HUES6 (cell line): ENCODE measurements at regions not wholly inside any gene's neighbourhood (a gene's known extent, or its start where the extent isn't known, plus 50 kb on each side); places are given as distances from the start of the nearest gene placed in this dataset.

Experiments used
- H3K27ac ChIP-seq: 2 replicates; pipeline ENCODE4 v1.7.0; 2013; ENCODE audit warnings: low read depth, mild to moderate bottlenecking, low read length, inconsistent platforms
- H3K27me3 ChIP-seq: 2 replicates; pipeline ENCODE4 v1.6.1; 2013; ENCODE audit warnings: low read length; ENCODE audit not compliant: control insufficient read depth, insufficient read depth
- H3K36me3 ChIP-seq: 2 replicates; pipeline ENCODE4 v1.6.1; 2013; ENCODE audit warnings: low read length; ENCODE audit not compliant: control insufficient read depth, insufficient read depth
- H3K4me1 ChIP-seq: 2 replicates; pipeline ENCODE4 v1.6.1; 2013; ENCODE audit warnings: low read length; ENCODE audit not compliant: control insufficient read depth, insufficient read depth
- H3K4me3 ChIP-seq: 2 replicates; pipeline ENCODE4 v1.5.1; 2013; ENCODE audit warnings: low read depth, low read length
- H3K9ac ChIP-seq: one replicate; pipeline ENCODE4 v1.6.1; 2013; ENCODE audit warnings: mild to moderate bottlenecking, low read length
- H3K9me3 ChIP-seq: 2 replicates; pipeline ENCODE4 v1.6.1; 2013; ENCODE audit warnings: low read depth, low read length; ENCODE audit not compliant: control insufficient read depth, insufficient read depth

DNA sequence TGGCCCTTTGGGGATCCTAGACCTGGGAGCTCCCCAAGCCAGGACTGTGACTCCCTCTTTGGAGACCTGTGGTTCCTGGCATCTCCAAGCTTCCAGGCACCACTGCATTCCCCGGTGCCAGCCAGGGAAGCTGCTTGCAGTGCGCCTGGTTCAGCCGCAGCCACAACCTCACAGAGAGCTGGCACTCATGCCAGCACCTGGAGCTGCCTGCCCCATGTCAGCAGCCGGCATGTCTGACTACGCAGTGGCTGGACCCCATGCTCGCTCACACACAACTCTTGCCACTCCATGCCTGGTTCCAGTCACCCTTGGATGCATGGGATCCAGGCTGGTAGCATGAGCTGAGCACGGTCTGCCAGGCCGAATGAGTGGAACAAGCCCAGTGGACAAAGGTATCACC is 426.6 kb downstream of the LRRIQ3 start:
- H3K36me3 ChIP-seq = no peaks in the 10 kb centered on the region
- H3K27me3 ChIP-seq = no peaks in the 10 kb centered on the region
- H3K9ac ChIP-seq = no peak overlapping the region
- no peak overlapping the region for H3K27ac ChIP-seq
- no peak overlapping the region for H3K4me3 ChIP-seq
- H3K9me3 ChIP-seq = no peaks in the 10 kb centered on the region
- H3K4me1 ChIP-seq = no peaks in the 10 kb centered on the region

DNA sequence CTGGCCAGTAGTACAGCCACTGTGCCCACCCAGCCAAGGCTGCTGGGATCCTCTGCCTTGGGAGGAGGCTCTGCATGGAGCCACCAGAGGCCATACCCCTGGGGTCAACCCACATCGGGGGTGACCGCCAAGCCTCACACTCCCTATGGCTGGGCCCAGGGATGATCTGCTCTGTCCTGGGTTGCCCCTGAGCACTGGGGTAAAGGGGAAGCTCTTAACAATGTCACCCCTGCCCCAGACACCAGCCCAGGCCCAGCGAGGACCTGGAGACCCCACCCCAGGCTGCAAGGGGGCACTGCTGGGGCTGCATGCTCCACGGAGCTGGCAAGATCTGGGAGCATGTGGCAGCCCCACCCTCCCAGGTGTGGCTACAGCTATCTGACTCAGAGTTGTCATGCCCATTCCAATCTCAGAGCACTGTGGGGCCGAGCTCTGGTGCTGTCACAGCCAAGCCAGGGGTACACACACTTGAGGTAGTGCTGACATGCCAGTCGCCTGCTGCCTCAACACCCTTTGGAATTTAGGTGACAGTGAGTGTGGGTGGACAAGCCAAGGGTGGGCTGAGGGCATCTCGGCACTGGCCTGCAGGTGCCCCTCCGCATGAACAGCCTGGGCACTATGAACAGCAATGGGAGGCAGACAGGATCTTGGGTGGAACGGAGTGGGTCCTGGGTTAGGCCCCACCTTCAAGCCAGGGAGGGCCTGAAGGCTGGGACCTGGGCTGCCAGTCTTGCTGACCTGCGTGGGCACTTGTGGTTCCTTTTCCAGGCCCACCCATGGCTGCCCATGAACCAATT is 427.7 kb downstream of the LRRIQ3 start:
- Histone ChIP-seq H3K27me3 (no peaks in the 10 kb centered on the region), H3K4me3 (no peak overlapping the region), H3K36me3 (no peaks in the 10 kb centered on the region), H3K9me3 (no peaks in the 10 kb centered on the region), H3K27ac (no peak overlapping the region), H3K4me1 (no peaks in the 10 kb centered on the region), H3K9ac (no peak overlapping the region)

DNA sequence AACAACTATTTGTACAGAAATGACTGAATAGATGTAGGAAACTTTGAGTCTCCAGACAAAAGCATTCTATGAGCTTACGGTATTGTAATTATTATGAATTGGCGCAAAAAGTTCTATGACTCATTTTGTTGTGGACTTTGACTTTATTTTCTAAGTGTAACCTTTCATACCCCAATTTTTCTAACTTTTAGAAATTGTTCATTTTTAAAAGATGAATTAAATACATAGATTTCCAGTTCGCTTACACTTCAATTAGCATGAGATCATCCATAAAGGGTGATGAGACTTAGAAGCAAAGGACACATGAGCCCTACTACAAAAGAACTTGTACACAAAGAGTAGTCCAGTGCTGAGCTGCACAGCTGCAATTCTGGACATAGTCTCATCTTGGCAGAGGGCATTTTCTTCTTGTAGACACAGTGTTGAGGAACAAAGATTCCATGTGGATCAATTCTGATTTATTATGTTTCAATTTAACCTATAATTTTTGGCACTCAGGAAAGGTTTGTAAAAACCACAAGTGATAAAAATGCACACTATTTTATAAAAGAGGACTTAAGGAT is 431.1 kb downstream of the LRRIQ3 start:
- no peak overlapping the region for H3K27ac ChIP-seq
- no peaks in the 10 kb centered on the region for H3K36me3 ChIP-seq
- no peaks in the 10 kb centered on the region for H3K27me3 ChIP-seq
- no peak overlapping the region for H3K4me3 ChIP-seq
- no peaks in the 10 kb centered on the region for H3K9me3 ChIP-seq
- no peaks in the 10 kb centered on the region for H3K4me1 ChIP-seq
- H3K9ac ChIP-seq = no peak overlapping the region

DNA sequence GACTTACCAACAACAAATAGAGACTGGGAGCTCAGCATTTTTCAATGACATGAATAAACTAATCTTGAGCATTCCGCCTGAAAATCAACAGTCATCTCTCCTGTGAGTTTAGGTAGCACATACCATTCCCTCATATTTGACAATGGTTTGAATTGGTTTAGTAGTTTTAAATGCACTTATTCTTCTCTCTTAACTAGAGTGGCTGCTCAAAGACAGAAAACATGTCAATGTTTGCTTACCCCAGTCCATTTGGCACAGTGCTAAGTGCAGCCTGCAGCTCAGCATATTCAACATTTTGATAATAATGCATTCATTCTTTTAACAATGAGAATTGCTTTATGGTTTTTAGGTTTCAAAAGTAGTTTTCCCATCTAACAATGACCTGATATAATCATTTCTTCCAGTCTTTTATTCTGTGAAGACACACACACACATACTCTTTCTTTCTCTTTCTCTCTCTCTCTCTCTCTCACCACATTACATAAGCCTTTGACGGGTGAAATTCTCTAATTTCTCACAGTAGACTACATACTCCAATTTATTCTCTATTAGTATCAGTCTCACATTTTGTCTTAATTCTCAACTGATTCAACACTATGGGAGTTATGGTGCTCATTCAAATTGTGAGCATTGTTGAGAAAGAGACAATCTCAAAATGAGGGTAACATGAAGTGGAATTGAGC is 432.3 kb downstream of the LRRIQ3 start:
- H3K9me3 ChIP-seq = no peaks in the 10 kb centered on the region
- no peaks in the 10 kb centered on the region for H3K4me1 ChIP-seq
- no peak overlapping the region for H3K27ac ChIP-seq
- no peaks in the 10 kb centered on the region for H3K27me3 ChIP-seq
- no peak overlapping the region for H3K4me3 ChIP-seq
- H3K36me3 ChIP-seq = no peaks in the 10 kb centered on the region
- H3K9ac ChIP-seq = no peak overlapping the region

DNA sequence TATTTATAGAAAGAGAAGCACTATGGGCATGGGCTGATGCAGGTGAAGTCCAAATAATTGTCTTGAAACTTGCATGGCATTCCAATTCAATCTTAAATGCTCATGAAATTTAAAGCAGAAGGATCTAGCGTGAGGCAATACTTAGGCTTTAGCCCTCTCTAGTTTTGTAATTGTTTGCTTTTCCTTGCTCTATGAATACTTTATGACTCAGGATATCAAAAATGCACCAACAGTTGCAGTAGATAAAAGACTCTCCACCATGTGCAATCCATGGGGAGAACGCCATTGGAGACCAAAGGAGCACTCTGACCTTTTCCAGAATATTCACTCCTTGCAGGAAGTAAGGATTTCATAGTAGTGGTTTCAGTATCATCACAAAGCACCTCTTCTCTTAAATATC is 436.4 kb downstream of the LRRIQ3 start:
- Histone ChIP-seq H3K4me3 (no peak overlapping the region), H3K27me3 (no peaks in the 10 kb centered on the region), H3K4me1 (no peaks in the 10 kb centered on the region), H3K9ac (no peak overlapping the region), H3K9me3 (no peaks in the 10 kb centered on the region), H3K27ac (no peak overlapping the region), H3K36me3 (no peaks in the 10 kb centered on the region)

DNA sequence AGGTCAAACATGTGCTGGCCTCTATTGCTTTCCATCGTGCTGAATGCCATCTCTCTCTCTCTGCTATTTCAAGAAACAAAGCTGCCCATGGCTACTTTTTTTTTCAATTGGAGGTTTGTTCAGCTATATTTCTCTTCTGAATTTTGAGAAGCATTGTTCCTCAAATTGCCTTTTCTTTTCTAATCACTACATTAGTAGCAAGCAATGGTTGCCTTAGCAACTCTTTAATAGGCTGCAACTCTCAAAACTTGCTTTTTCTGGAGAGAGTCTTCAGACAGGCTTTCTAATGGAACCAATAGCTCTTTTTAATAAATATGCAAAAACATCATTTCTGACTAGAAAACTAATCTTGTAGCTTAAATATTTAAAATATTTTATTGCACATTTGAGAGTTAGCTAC is 439.0 kb downstream of the LRRIQ3 start:
- Histone ChIP-seq H3K4me1 (no peaks in the 10 kb centered on the region), H3K4me3 (no peak overlapping the region), H3K27ac (no peak overlapping the region), H3K27me3 (no peaks in the 10 kb centered on the region), H3K9ac (no peak overlapping the region), H3K36me3 (no peaks in the 10 kb centered on the region), H3K9me3 (no peaks in the 10 kb centered on the region)

DNA sequence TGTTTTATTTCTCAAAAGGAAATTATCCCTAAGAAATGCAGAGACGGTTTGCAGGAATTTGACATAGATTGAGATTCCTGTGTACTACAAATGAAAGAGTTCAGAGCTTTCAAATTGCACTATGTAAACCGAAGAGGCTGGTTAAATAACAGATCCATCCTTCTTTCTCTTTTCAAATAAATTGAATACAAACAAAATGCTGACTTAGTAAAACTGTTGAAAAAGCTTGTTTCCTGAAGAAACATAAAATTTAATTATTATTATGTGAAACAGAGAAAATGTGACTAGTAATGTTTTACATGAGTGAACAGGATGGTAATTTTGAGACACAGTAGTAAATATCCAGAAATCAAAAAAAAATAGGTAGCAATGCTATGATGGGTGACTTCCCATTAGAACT is 441.2 kb downstream of the LRRIQ3 start:
- Histone ChIP-seq H3K27me3 (no peaks in the 10 kb centered on the region), H3K9me3 (no peaks in the 10 kb centered on the region), H3K4me1 (no peaks in the 10 kb centered on the region), H3K9ac (no peak overlapping the region), H3K36me3 (no peaks in the 10 kb centered on the region), H3K27ac (no peak overlapping the region), H3K4me3 (no peak overlapping the region)

DNA sequence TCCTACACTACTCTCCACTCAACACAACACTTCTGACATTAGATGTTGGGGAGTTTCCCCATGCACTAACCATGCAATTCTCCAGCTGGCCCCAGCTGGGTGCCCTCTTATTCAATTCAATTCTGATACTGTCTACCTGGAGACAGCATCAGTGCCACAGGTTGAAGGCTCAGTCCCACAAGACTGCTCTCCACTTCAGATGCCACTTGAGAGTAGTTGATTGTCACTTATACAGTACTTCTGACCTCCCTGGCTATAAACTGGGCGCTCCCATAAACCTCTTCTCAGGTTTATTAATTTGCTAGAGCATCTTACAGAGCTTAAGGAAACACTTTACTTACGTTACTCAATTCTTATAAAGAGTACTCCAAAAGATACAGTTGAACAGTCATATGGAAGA is 442.3 kb downstream of the LRRIQ3 start:
- H3K27me3 ChIP-seq = no peaks in the 10 kb centered on the region
- H3K4me1 ChIP-seq = no peaks in the 10 kb centered on the region
- H3K4me3 ChIP-seq = no peak overlapping the region
- no peak overlapping the region for H3K9ac ChIP-seq
- no peaks in the 10 kb centered on the region for H3K9me3 ChIP-seq
- H3K27ac ChIP-seq = no peak overlapping the region
- H3K36me3 ChIP-seq = no peaks in the 10 kb centered on the region

DNA sequence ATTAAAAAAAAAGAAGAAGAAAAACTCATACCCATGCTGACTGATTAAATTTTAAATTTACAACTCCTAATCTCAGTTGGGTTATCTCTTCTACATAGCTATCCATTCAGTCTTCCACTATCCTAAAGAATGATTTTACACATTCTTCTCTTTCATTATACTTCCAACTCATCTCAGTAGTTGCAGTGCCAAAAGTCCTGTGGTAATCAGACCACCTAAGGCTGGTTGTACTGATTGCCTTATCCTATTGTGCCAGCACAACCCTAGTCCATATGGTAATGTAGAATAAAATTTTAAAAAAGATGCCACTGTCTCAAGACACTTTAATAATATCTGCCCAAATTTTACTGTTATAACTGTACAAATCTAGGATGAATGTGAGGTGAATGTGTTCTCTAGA is 448.0 kb downstream of the LRRIQ3 start:
- H3K27ac ChIP-seq = no peak overlapping the region
- no peaks in the 10 kb centered on the region for H3K27me3 ChIP-seq
- H3K4me3 ChIP-seq = no peak overlapping the region
- no peak overlapping the region for H3K9ac ChIP-seq
- no peaks in the 10 kb centered on the region for H3K4me1 ChIP-seq
- peaks cover 4% of the 10 kb centered on the region; the same call in 1 of the 2 replicates for H3K9me3 ChIP-seq
- no peaks in the 10 kb centered on the region for H3K36me3 ChIP-seq

DNA sequence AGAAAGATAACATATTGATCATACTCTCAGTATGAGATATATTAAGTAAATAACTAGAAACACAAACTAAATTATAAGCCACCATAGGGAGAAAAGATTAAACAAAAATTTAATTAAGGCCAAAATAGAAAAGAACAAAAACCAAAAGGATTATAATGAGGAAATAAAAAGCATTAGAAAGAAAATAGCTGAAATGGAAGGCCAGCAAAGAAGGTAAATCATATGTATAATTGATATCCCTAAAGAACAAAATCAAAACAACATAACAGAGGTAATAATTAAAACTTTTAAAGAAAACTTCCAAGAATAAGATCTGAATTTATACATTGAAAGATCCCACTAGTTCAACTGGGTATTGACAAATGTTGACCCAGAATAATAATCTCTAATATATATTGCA is 453.0 kb downstream of the LRRIQ3 start:
- no peaks in the 10 kb centered on the region for H3K27me3 ChIP-seq
- H3K9ac ChIP-seq = no peak overlapping the region
- no peak overlapping the region for H3K4me3 ChIP-seq
- H3K27ac ChIP-seq = no peak overlapping the region
- H3K4me1 ChIP-seq = no peaks in the 10 kb centered on the region
- peaks cover 12% of the 10 kb centered on the region; the same call in 1 of the 2 replicates for H3K9me3 ChIP-seq
- H3K36me3 ChIP-seq = no peaks in the 10 kb centered on the region

DNA sequence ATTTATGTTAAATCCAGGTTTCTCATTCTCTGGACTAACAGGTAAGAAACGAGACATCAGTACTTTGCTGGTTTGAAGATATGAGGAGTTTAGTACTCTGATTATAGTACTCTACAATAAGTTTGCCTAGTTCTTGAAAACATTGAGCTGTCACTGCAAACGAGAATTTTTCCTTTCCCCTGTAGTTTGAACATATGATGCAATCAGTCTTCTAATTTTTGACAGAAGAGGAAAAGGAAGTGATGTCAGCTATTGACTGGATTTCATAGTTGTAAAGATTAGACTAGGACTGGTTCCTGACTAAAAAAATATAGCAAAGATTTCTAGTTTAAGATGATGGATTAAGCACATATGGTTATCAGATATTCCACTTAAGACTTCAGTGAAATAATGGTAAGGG is 461.9 kb downstream of the LRRIQ3 start:
- Histone ChIP-seq H3K9ac (no peak overlapping the region), H3K27me3 (no peaks in the 10 kb centered on the region), H3K36me3 (no peaks in the 10 kb centered on the region), H3K27ac (no peak overlapping the region), H3K4me1 (no peaks in the 10 kb centered on the region), H3K4me3 (no peak overlapping the region), H3K9me3 (no peaks in the 10 kb centered on the region)
